ENCODE measurements at regions not wholly inside any gene's neighbourhood (a gene's known extent, or its start where the extent isn't known, plus 50 kb on each side); places are given as distances from the start of the nearest gene placed in this dataset.
"Not testable (repeated sequence)": the region's sequence is repeated elsewhere in the genome, so short reads cannot be mapped to it uniquely, and the experiment has no call there.

DNA sequence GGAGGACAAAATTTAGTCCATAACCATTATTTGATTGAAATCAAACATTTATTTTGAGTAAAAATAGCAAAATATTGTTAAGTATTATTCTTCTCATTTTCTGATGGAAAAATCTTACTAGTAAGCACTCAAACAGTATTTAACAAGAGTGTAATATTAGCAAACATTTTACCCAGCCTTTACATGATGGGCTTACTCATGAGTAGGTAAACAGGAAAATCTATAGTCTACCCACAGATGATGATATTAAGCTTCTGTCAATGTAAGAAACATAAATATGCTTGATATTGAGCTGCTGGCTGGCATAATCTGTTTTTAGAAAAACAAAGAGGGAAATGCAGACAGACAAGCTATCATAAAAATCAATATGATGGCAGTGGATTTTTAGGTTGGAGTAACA lies 418.5 kb upstream of the COX7C start:
- in situ Hi-C loops (cut with MboI; ENCODE audit: low pct_unique_long_range_greater_than_20kb, low sequenced_read_pairs, unreplicated experiment): no loop called here
- TF ChIP-seq, protein P1, sequence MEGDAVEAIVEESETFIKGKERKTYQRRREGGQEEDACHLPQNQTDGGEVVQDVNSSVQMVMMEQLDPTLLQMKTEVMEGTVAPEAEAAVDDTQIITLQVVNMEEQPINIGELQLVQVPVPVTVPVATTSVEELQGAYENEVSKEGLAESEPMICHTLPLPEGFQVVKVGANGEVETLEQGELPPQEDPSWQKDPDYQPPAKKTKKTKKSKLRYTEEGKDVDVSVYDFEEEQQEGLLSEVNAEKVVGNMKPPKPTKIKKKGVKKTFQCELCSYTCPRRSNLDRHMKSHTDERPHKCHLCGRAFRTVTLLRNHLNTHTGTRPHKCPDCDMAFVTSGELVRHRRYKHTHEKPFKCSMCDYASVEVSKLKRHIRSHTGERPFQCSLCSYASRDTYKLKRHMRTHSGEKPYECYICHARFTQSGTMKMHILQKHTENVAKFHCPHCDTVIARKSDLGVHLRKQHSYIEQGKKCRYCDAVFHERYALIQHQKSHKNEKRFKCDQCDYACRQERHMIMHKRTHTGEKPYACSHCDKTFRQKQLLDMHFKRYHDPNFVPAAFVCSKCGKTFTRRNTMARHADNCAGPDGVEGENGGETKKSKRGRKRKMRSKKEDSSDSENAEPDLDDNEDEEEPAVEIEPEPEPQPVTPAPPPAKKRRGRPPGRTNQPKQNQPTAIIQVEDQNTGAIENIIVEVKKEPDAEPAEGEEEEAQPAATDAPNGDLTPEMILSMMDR (IDR thresholded peaks at IDR 0.05; ENCODE audit: extremely low read depth, insufficient read depth, missing control alignments): no peak
- no peak for DNase-seq (ENCODE audit: low spot score)

GRCh38 chr5:86228147-86228546 lies 389.6 kb upstream of the COX7C start:
- TF ChIP-seq, protein P1 (IDR thresholded peaks at IDR 0.05; ENCODE audit: extremely low read depth, insufficient read depth, missing control alignments): no peak
- no peak for DNase-seq (ENCODE audit: low spot score)
- in situ Hi-C loops (cut with MboI; ENCODE audit: low pct_unique_long_range_greater_than_20kb, low sequenced_read_pairs, unreplicated experiment): no loop called here

GRCh38 chr5:86232246-86232645 lies 385.5 kb upstream of the COX7C start:
- DNase-seq (ENCODE audit: low spot score): no peak
- TF ChIP-seq, protein P1 (IDR thresholded peaks at IDR 0.05; ENCODE audit: extremely low read depth, insufficient read depth, missing control alignments): no peak
- in situ Hi-C loops (cut with MboI; ENCODE audit: low pct_unique_long_range_greater_than_20kb, low sequenced_read_pairs, unreplicated experiment): no loop called here

DNA sequence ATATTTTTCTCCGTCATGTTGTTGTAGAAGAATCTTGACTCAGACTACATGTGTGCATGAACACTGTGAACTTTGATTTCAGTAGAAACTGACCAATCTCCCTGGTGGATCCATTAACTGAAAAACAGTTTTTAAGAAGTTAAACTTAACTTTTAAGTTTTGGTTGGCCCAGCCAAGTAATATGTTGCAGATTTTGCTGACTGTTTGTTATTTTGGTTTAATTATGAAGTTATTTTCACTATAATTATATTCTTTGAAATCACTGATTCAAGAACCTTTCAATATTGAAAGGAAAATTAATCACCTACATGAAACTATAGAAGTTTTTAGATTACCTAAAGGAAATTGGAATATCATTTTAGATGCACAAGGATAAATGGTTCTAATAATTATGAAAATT lies 373.6 kb upstream of the COX7C start:
- TF ChIP-seq, protein P1 (IDR thresholded peaks at IDR 0.05; ENCODE audit: extremely low read depth, insufficient read depth, missing control alignments): no peak
- in situ Hi-C loops (cut with MboI; ENCODE audit: low pct_unique_long_range_greater_than_20kb, low sequenced_read_pairs, unreplicated experiment): no loop called here
- no peak for DNase-seq (ENCODE audit: low spot score)

DNA sequence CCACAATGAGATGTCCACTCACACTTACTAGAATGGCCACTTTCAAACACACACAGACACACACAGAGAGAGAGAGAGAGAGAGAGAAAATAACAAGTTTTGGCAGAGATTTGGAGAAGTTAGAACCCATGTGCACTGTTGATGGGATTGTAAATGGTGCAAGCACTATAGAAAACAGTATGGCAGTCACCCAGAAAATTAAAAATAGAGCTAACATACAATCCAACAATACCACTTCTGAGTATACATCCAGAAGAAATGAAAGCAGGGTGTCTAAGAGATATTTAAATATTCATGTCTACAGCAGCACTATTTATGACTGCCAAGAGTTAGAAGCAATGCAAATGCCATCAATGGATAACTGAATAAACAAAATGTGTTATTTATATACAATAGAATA lies 359.9 kb upstream of the COX7C start:
- TF ChIP-seq, protein P1 (IDR thresholded peaks at IDR 0.05; ENCODE audit: extremely low read depth, insufficient read depth, missing control alignments): no peak
- in situ Hi-C loops (cut with MboI; ENCODE audit: low pct_unique_long_range_greater_than_20kb, low sequenced_read_pairs, unreplicated experiment): no loop called here
- no peak for DNase-seq (ENCODE audit: low spot score)

DNA sequence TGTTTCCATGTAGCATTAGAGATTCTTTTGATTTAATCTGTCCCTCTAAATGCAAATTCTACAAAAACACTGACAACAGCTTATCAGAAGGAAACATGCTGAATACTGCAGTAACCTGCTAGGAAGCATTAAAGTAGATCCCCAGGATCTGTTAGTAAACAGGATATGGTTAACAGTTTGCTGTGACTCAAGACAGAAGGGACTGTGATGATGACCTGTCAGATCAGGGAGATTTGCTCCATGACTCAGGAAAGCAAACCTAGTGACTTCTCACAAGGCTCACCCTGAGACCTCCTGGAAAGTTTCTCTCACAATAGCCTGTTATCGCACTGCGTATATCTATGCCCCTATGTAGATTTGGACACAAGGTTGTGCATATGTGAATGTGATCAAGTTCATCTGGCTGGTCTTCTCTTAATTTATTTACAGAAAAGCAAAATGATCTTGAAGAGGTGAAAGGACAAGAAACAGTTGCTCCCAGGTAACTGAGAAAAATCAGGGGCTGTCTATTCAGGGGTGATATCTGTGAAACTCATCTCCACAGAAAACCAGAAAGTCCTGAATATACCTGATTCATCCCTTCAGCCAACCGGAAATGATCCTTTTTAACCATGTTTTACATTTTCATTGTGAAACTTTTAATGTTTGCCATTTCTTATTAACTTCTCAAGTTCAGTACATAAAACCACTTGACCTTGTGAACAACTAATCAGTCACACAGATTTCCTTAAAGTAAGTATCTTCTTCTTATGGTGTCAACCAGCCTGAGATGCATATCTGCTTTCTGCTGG lies 333.1 kb upstream of the COX7C start:
- DNase-seq (ENCODE audit: low spot score); in situ Hi-C loops (cut with MboI; ENCODE audit: low pct_unique_long_range_greater_than_20kb, low sequenced_read_pairs, unreplicated experiment): not testable (repeated sequence)

DNA sequence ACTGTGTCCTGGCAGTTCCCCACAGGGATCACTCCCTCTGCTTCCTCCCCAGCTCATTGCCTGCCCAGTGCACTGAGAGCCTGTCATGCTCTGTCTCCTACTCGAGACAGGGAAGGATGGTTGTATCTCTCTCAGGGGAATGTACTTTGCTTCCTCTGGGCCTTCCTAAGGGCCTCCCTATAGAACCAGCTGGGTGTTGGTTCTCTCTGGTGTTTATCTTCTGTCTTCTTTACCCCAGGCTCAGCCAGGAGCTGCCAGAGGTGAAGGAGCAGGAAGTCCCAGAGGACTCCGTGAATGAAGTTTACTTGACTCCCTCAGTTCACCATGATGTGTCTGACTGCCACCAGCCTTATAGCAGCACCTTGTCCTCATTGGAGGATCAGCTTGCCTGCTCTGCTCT lies 330.3 kb upstream of the COX7C start:
- DNase-seq (ENCODE audit: low spot score); in situ Hi-C loops (cut with MboI; ENCODE audit: low pct_unique_long_range_greater_than_20kb, low sequenced_read_pairs, unreplicated experiment): not testable (repeated sequence)

- in situ Hi-C loops (cut with MboI; ENCODE audit: low pct_unique_long_range_greater_than_20kb, low sequenced_read_pairs, unreplicated experiment); DNase-seq (ENCODE audit: low spot score): not testable (repeated sequence)
These were observed 328.0 kb upstream of the COX7C start for GRCh38 chr5:86289786-86290185.

DNA sequence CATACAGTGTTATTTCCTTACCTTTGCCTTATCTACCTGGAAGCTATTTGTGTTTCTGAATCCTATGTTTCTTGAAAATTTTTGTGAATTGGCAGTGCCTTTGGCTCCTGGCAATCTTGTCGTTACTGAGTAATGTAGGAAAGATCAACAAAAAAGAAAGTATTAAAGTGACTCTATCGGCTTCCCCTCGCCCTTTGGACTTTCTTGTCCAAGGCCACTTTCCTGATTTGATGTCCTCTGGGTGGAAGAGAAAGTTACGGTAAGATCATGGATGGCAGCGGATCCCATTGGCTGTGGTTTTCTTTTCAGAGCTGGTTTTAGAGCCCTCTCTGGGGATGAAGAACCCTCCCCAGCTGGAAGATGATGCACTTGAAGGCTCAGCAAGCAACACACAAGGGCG lies 324.9 kb upstream of the COX7C start:
- in situ Hi-C loops (cut with MboI; ENCODE audit: low pct_unique_long_range_greater_than_20kb, low sequenced_read_pairs, unreplicated experiment); DNase-seq (ENCODE audit: low spot score): not testable (repeated sequence)

GRCh38 chr5:86302643-86303042 lies 315.1 kb upstream of the COX7C start:
- DNase-seq (ENCODE audit: low spot score); in situ Hi-C loops (cut with MboI; ENCODE audit: low pct_unique_long_range_greater_than_20kb, low sequenced_read_pairs, unreplicated experiment): not testable (repeated sequence)
